Caco-2 (cell line): ENCODE measurements at regions not wholly inside any gene's neighbourhood (a gene's known extent, or its start where the extent isn't known, plus 50 kb on each side); places are given as distances from the start of the nearest gene placed in this dataset.

ENCODE experiments used
- BruUV-seq: library from RNA; stranded (reverse); fragments of 400-500 nt; replicated peaks from 2 replicates; lab custom pipeline; 2021; lab: Mats Ljungman, UMichigan
- CTCF ChIA-PET: fragments of 300-600 bp; sonication (Branson Sonifier 250); formaldehyde crosslinking; loops from one replicate; lab custom pipeline; 2022; ENCODE audit warnings: antibody characterized with exemption; lab: Charles Lee
- POLR2A ChIA-PET: fragments of 300-600 bp; sonication (Branson Sonifier 250); formaldehyde crosslinking; loops from one replicate; lab custom pipeline; 2022; ENCODE audit warnings: antibody characterized with exemption; lab: Charles Lee
- DNase-seq, 2 experiments: peaks; one replicate each; pipeline versions ENCODE4 v3.0.0 to v3.0.0-alpha.2; 2020 to 2022
- H3K27me3 ChIP-seq: replicated peaks from 2 replicates; pipeline ENCODE4 v1.6.0; 2011; ENCODE audit warnings: low read length; ENCODE audit not compliant: control insufficient read depth, insufficient read depth
- H3K36me3 ChIP-seq: 2 replicates; pipeline ENCODE4 v1.5.1; 2011; ENCODE audit warnings: low read length; ENCODE audit not compliant: control insufficient read depth, insufficient read depth
- H3K4me1 ChIP-seq: fragments of 250-450 bp; sonication (Bioruptor Pico); 2 replicates; pipeline ENCODE4 v1.5.1; 2020; ENCODE audit warnings: mild to moderate bottlenecking
- H3K4me3 ChIP-seq: 2 replicates; pipeline ENCODE4 v1.5.1; 2011; ENCODE audit warnings: low read depth, mild to moderate bottlenecking, control low read depth, low read length
- H3K9me3 ChIP-seq: fragments of 250-450 bp; sonication (Bioruptor Pico); 2 replicates; pipeline ENCODE4 v1.5.1; 2020; ENCODE audit warnings: mild to moderate bottlenecking, moderate library complexity
- H3K27ac Mint-ChIP-seq: one replicate; pipeline ENCODE4 v1.8.0; 2022; ENCODE audit warnings: mixed read lengths; ENCODE audit not compliant: unreplicated experiment
- H3K27me3 Mint-ChIP-seq: one replicate; pipeline ENCODE4 v1.8.0; 2022; ENCODE audit warnings: mixed read lengths; ENCODE audit not compliant: insufficient read depth, unreplicated experiment
- H3K36me3 Mint-ChIP-seq: one replicate; pipeline ENCODE4 v1.8.0; 2022; ENCODE audit warnings: mild to moderate bottlenecking, mixed read lengths; ENCODE audit not compliant: insufficient read depth, unreplicated experiment
- H3K4me1 Mint-ChIP-seq: one replicate; pipeline ENCODE4 v1.8.0; 2022; ENCODE audit warnings: low read depth, mixed read lengths; ENCODE audit not compliant: unreplicated experiment
- H3K4me3 Mint-ChIP-seq: one replicate; pipeline ENCODE4 v1.8.0; 2022; ENCODE audit warnings: mild to moderate bottlenecking, moderate library complexity, mixed read lengths; ENCODE audit not compliant: unreplicated experiment
- H3K9me3 Mint-ChIP-seq: one replicate; pipeline ENCODE4 v1.8.0; 2022; ENCODE audit warnings: mixed read lengths; ENCODE audit not compliant: unreplicated experiment
- intact Hi-C: fragments of 100-400 bp; cut with micrococcal nuclease; formaldehyde crosslinking; loops from one replicate; pipeline ENCODE4 v1.10.0; 2022; ENCODE audit not compliant: unreplicated experiment
- TF ChIP-seq, protein P1 (sequence below), 2 experiments: fragments of 200-600 bp in 1 of 2; IDR thresholded peaks; 1 replicate in 1 of 2; 2 replicates in 1 of 2; pipeline versions ENCODE4 v1.5.1 to v1.8.0; 2011 to 2022; ENCODE audit warnings: antibody characterized with exemption in 1 of 2, control low read depth in 1 of 2, inconsistent platforms in 1 of 2, low read depth in 1 of 2, low read length in 1 of 2, mild to moderate bottlenecking in 1 of 2, moderate library complexity in 1 of 2; ENCODE audit not compliant: insufficient read depth in 1 of 2, severe bottlenecking in 1 of 2, unreplicated experiment in 1 of 2

DNA sequence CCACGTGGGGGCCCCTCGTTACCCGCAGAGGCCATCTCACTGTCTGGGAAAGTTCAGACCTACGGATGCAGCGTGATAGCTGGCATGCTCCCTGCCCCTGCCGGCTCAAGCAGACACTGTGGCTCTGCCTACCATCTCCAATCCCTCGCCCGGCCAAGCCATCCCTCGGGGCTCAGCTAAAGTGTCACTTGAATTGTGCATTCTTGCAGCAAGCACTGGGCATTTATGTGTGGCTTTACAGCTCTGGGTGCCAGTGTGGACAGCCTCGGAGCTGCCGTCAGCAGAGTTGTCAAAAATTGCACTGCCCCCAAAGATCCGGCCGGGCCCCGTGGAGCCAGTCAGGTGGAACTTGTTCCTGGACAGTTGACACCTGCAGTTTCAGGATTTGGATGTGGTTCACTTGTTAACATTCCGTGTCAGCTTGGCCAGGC, 75.0 kb upstream of the FGF3 start:
- TF ChIP-seq, protein P1, sequence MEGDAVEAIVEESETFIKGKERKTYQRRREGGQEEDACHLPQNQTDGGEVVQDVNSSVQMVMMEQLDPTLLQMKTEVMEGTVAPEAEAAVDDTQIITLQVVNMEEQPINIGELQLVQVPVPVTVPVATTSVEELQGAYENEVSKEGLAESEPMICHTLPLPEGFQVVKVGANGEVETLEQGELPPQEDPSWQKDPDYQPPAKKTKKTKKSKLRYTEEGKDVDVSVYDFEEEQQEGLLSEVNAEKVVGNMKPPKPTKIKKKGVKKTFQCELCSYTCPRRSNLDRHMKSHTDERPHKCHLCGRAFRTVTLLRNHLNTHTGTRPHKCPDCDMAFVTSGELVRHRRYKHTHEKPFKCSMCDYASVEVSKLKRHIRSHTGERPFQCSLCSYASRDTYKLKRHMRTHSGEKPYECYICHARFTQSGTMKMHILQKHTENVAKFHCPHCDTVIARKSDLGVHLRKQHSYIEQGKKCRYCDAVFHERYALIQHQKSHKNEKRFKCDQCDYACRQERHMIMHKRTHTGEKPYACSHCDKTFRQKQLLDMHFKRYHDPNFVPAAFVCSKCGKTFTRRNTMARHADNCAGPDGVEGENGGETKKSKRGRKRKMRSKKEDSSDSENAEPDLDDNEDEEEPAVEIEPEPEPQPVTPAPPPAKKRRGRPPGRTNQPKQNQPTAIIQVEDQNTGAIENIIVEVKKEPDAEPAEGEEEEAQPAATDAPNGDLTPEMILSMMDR (IDR thresholded peaks at IDR 0.05; ENCODE audit: insufficient read depth in 1 of 2, low read depth in 1 of 2, low read length in 1 of 2, severe bottlenecking in 1 of 2, unreplicated experiment in 1 of 2): no peak
- no peaks in the 10 kb centered on the region for H3K27me3 ChIP-seq
- no peaks in the 10 kb centered on the region for H3K36me3 Mint-ChIP-seq
- POLR2A ChIA-PET: no interaction called here
- H3K4me1 Mint-ChIP-seq: no peaks in the 10 kb centered on the region
- no peak overlapping the region for H3K27ac Mint-ChIP-seq
- intact Hi-C loops: no loop called here
- no peaks in the 10 kb centered on the region for H3K9me3 Mint-ChIP-seq
- BruUV-seq: no TSS peak
- H3K27me3 Mint-ChIP-seq: peaks cover 15% of the 10 kb centered on the region
- no peak overlapping the region for H3K4me3 Mint-ChIP-seq
- no peak overlapping the region for H3K4me3 ChIP-seq
- CTCF ChIA-PET: no interaction called here
- H3K9me3 ChIP-seq: no peaks in the 10 kb centered on the region
- peaks cover 12% of the 10 kb centered on the region; the same call in 1 of the 2 replicates for H3K4me1 ChIP-seq
- DNase-seq: no peak
- H3K36me3 ChIP-seq: no peaks in the 10 kb centered on the region

DNA sequence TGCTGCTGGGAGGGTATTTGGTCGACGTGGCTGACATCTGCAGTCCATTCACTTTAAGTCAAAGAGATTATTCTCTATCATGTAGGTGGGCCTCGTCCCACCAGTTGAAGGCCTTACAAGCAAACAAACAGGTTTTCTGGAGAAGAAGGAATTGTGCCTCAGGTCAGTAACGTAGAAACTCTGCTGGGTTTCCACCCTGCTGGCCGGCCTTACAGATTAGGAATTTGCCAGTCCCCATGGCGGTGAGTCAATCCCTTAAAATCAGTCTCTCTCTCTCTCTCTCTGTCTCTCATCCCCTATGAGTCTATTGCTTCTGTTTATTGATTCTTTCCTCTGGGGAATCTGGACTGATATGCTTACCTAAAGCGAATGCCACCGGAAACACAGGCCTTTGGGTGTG, 75.4 kb upstream of the FGF3 start:
- Mint-ChIP-seq H3K4me1 (no peaks in the 10 kb centered on the region), H3K9me3 (no peaks in the 10 kb centered on the region), H3K4me3 (no peak overlapping the region), H3K36me3 (no peaks in the 10 kb centered on the region), H3K27me3 (peaks cover 15% of the 10 kb centered on the region), H3K27ac (no peak overlapping the region)
- H3K4me1 ChIP-seq: peaks cover 12% of the 10 kb centered on the region; the same call in 1 of the 2 replicates
- intact Hi-C loops: no loop called here
- H3K27me3 ChIP-seq: no peaks in the 10 kb centered on the region
- POLR2A ChIA-PET: no interaction called here
- no peaks in the 10 kb centered on the region for H3K9me3 ChIP-seq
- no peak overlapping the region for H3K4me3 ChIP-seq
- no TSS peak for BruUV-seq
- DNase-seq: no peak
- no peaks in the 10 kb centered on the region for H3K36me3 ChIP-seq
- TF ChIP-seq, protein P1 (IDR thresholded peaks at IDR 0.05; ENCODE audit: insufficient read depth in 1 of 2, low read depth in 1 of 2, low read length in 1 of 2, severe bottlenecking in 1 of 2, unreplicated experiment in 1 of 2): no peak
- CTCF ChIA-PET: no interaction called here

DNA sequence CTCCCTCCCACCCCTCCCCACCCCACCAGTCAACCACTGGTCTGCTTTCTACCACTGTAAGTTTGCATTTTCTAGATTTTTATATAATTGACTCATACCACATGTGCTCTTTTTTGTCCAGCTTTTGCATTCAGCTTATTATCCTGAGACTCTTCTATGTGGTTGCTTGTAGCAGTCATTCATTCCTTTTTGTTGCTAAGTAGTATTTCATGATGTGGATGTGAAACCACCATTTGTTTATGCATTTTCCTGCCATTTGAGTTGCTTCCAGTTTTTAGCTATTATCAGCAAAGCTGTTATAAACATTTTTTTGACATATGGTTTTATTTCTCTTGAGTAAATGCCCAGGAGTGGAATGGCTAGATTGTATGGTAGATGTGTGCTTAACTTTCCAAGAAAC, 77.0 kb upstream of the FGF3 start:
- H3K36me3 Mint-ChIP-seq: no peaks in the 10 kb centered on the region
- Histone ChIP-seq H3K4me1 (peaks cover 11% of the 10 kb centered on the region; the same call in 1 of the 2 replicates), H3K27me3 (no peaks in the 10 kb centered on the region), H3K4me3 (no peak overlapping the region), H3K9me3 (no peaks in the 10 kb centered on the region), H3K36me3 (no peaks in the 10 kb centered on the region)
- intact Hi-C loops: no loop called here
- no peak overlapping the region for H3K4me3 Mint-ChIP-seq
- CTCF ChIA-PET: no interaction called here
- no peak overlapping the region for H3K27ac Mint-ChIP-seq
- peaks cover under 1% of the 10 kb centered on the region for H3K4me1 Mint-ChIP-seq
- POLR2A ChIA-PET: no interaction called here
- H3K9me3 Mint-ChIP-seq: no peaks in the 10 kb centered on the region
- no TSS peak for BruUV-seq
- TF ChIP-seq, protein P1 (IDR thresholded peaks at IDR 0.05; ENCODE audit: insufficient read depth in 1 of 2, low read depth in 1 of 2, low read length in 1 of 2, severe bottlenecking in 1 of 2, unreplicated experiment in 1 of 2): no peak
- H3K27me3 Mint-ChIP-seq: peaks cover 6% of the 10 kb centered on the region
- DNase-seq: no peak
